HG02981 (cell line): ENCODE measurements at regions not wholly inside any gene's neighbourhood (a gene's known extent, or its start where the extent isn't known, plus 50 kb on each side); places are given as distances from the start of the nearest gene placed in this dataset.

ENCODE experiments used
- ATAC-seq: cut with Tn5 transposase; IDR thresholded peaks from one replicate; pipeline ENCODE4 v1.9.1; 2021; ENCODE audit warnings: mild to moderate bottlenecking, moderate library complexity; ENCODE audit not compliant: unreplicated experiment

- ATAC-seq, result no peak
Measured at GRCh38 chr18:32621034-32621433, 150.4 kb upstream of the GAREM1 start.

- ATAC-seq, result no peak
Measured at GRCh38 chr18:32618546-32618945, 147.9 kb upstream of the GAREM1 start.

- ATAC-seq, result no peak
Measured at GRCh38 chr18:32613821-32614220, 143.1 kb upstream of the GAREM1 start.

GRCh38 chr18:32612651-32613050 lies 142.0 kb upstream of the GAREM1 start:
- no peak for ATAC-seq

GRCh38 chr18:32610176-32610575 lies 139.5 kb upstream of the GAREM1 start:
- no peak for ATAC-seq

GRCh38 chr18:32607816-32608215 lies 137.1 kb upstream of the GAREM1 start:
- ATAC-seq, result no peak

- no peak for ATAC-seq
Measured at GRCh38 chr18:32598144-32598543, 127.5 kb upstream of the GAREM1 start.

GRCh38 chr18:32596501-32596900 lies 125.8 kb upstream of the GAREM1 start:
- no peak for ATAC-seq

- ATAC-seq, result no peak
Measured at GRCh38 chr18:32595832-32596231, 125.2 kb upstream of the GAREM1 start.

- no peak for ATAC-seq
Measured at GRCh38 chr18:32588191-32588590, 117.5 kb upstream of the GAREM1 start.

GRCh38 chr18:32583431-32583830 lies 112.7 kb upstream of the GAREM1 start:
- ATAC-seq, result no peak

GRCh38 chr18:32582455-32582854 lies 111.8 kb upstream of the GAREM1 start:
- ATAC-seq, result no peak

GRCh38 chr18:32577561-32577960 lies 106.9 kb upstream of the GAREM1 start:
- no peak for ATAC-seq

- no peak for ATAC-seq
Measured at GRCh38 chr18:32576296-32576916, 105.7 kb upstream of the GAREM1 start.

- ATAC-seq, result no peak
Measured at GRCh38 chr18:32566960-32567359, 96.3 kb upstream of the GAREM1 start.

- no peak for ATAC-seq
Measured at GRCh38 chr18:32553640-32554365, 83.1 kb upstream of the GAREM1 start.

GRCh38 chr18:32553174-32553573 lies 82.5 kb upstream of the GAREM1 start:
- ATAC-seq, result no peak

- peak; percentile 77 for ATAC-seq
Measured at GRCh38 chr18:32552421-32553030, 81.8 kb upstream of the GAREM1 start.

GRCh38 chr18:32550963-32551362 lies 80.3 kb upstream of the GAREM1 start:
- no peak for ATAC-seq

GRCh38 chr18:32549248-32550110 lies 78.8 kb upstream of the GAREM1 start:
- peak; percentile 79 for ATAC-seq

- ATAC-seq, result no peak
Measured at GRCh38 chr18:32548688-32549087, 78.0 kb upstream of the GAREM1 start.
